OCI-LY3 (cell line): ENCODE measurements at regions not wholly inside any gene's neighbourhood (a gene's known extent, or its start where the extent isn't known, plus 50 kb on each side); places are given as distances from the start of the nearest gene placed in this dataset.

Experiments used
- EZH2phosphoT487 ChIP-seq: fragments of 200-600 bp; shearing (Covaris generic); IDR thresholded peaks from 2 replicates; pipeline ENCODE4 v1.6.1; 2018; ENCODE audit warnings: antibody characterized with exemption, mixed run types, low read depth
- TF ChIP-seq, protein P1 (sequence below): fragments of 200-600, 300-600 bp; sonication (generic); IDR thresholded peaks from 2 replicates; pipeline ENCODE4 v1.5.1; 2014; ENCODE audit warnings: antibody characterized with exemption, low read length, low read depth

DNA sequence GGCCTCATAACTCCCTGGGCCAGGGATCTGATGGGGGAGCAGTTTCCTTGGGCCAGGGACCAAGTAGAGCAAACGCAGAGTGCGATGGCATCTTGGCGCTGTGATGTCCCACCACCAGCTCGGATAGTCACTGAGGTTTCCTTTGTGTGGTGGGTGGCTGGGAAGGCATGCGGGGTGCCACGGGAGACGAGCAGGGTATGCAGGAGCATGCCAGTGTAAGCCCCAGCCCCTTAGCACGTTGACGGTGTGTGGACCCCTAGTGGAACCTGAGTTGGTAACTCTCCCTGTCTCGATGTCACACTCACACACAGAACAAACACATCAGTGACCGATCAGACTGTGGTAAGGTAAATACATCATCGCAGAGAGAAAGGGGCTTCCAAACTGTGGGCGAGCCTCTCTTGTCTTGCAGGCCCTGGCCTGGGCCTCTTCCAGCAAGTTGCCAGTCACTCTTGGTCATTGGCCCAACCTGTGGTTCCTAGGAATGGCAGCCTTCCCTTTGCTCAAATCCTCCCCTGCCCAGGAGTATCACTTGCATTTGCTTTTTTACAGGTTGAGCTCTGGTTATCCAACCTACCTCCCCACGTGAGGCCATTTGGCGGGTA is 231.6 kb upstream of the GPR26 start:
- TF ChIP-seq, protein P1, sequence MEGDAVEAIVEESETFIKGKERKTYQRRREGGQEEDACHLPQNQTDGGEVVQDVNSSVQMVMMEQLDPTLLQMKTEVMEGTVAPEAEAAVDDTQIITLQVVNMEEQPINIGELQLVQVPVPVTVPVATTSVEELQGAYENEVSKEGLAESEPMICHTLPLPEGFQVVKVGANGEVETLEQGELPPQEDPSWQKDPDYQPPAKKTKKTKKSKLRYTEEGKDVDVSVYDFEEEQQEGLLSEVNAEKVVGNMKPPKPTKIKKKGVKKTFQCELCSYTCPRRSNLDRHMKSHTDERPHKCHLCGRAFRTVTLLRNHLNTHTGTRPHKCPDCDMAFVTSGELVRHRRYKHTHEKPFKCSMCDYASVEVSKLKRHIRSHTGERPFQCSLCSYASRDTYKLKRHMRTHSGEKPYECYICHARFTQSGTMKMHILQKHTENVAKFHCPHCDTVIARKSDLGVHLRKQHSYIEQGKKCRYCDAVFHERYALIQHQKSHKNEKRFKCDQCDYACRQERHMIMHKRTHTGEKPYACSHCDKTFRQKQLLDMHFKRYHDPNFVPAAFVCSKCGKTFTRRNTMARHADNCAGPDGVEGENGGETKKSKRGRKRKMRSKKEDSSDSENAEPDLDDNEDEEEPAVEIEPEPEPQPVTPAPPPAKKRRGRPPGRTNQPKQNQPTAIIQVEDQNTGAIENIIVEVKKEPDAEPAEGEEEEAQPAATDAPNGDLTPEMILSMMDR: no peak
- TF ChIP-seq EZH2phosphoT487: no peak
